Nucleus accumbens (tissue), 56 donors: ENCODE measurements at regions not wholly inside any gene's neighbourhood (a gene's known extent, or its start where the extent isn't known, plus 50 kb on each side); places are given as distances from the start of the nearest gene placed in this dataset.
A peak's percentile ranks its signal among the peaks of the same experiment; 100 is the strongest.
"Not testable (repeated sequence)": the region's sequence is repeated elsewhere in the genome, so short reads cannot be mapped to it uniquely, and the experiment has no call there.

Experiments
- DNase-seq, 56 donors: peaks; one replicate each; lab custom pipeline; 2025; lab: John Stamatoyannopoulos, UW

GRCh38 chr5:56666901-56667300 lies 148.4 kb upstream of the MAP3K1 start:
- DNase-seq = no peak

GRCh38 chr5:56665117-56665516 lies 150.2 kb upstream of the MAP3K1 start:
- DNase-seq = not testable (repeated sequence)

- no peak for DNase-seq
These were observed 151.3 kb upstream of the MAP3K1 start for GRCh38 chr5:56664025-56664424.

- DNase-seq = no peak
These were observed 151.8 kb upstream of the MAP3K1 start for GRCh38 chr5:56663523-56663922.

- DNase-seq = no peak
These were observed 152.5 kb upstream of the MAP3K1 start for GRCh38 chr5:56662893-56663292.

DNA sequence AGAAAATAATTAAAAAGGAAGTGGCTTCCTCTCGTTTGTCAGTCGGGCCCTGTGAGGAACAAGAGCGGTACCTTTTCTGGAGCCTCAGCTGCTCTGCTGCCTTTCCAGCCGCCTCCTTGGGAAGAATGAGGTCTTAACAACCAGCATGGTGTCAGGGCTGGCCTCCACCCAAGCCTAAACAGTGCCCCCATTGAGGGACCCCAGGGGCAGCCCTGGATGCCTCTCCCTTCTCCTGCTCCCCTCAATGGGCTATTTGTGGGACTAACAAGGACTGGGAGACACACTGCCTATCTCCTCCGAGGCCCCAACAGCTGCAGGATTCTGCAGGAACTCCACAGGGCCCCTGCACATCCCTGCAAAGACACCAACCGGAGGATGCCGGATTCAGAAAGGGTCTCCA lies 155.4 kb upstream of the MAP3K1 start:
- DNase-seq = peak in 55 of 56 donors; percentile 12 to 91 (median 76)

GRCh38 chr5:56658972-56659371 lies 156.4 kb upstream of the MAP3K1 start:
- DNase-seq = no peak

GRCh38 chr5:56656846-56657726 lies 158.3 kb upstream of the MAP3K1 start:
- DNase-seq = no peak

GRCh38 chr5:56651893-56652292 lies 163.5 kb upstream of the MAP3K1 start:
- no peak for DNase-seq

GRCh38 chr5:56650386-56650785 lies 165.0 kb upstream of the MAP3K1 start:
- DNase-seq = no peak

GRCh38 chr5:56649569-56649968 lies 165.8 kb upstream of the MAP3K1 start:
- DNase-seq = no peak

DNA sequence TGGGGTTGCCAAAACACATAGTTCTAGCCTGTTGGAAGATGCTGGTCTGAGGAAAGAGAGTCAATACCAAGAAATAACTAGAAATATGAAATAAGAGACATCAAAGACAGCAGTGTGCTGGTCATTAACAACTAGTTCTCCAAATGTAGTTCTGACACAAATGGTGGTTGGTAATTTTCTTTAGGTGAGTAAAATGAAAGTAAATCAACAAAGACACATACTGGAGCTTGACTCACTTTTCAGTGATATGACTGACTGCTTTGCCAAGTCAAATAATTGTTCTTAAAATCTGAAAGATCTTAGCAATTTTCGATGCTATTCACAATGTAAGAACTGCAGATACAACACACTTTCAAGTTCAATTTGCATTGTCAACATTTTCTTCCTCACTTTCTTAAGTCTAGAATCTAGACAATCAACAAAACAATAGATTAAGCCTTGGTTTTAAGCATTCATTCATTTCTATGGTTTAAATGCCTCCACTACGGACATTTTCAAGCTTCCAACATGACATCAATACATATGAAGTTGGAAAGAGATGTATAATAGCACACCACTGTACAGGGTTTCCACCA lies 166.8 kb upstream of the MAP3K1 start:
- no peak for DNase-seq

DNA sequence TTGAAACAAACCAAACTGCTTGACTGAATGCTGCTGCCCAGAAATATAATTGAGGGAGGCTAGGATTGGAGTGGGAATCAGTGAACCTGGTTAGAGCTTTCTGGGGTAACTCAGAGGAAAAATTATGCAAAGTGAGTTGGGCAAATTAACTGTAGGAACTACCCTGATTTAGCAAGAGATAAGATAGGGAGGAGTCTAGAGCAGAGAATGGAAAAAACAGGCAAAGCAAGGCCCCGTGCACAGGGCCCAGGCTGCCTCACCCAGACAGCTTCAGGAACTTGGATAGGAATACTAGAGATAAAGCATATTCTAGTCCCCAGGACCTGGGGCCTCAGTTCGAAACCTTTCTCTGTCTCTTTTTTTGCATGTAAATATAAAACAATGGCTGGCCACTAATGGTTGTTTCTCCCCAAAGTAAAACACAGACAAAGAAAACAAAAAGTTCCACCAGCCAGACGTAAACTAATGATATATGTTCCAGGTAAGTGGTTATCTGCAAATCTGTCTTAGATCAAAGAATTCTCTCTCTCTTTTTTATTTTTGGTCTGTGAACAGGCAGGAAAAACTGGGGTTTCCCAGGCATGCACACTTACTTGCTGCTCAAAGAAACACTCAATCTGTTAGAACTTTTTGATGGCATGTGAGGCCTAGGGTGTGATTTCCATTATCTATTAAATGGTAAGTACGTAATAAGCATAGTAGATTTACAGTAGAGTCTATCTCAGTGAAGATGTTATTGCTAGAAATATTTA lies 168.1 kb upstream of the MAP3K1 start:
- no peak for DNase-seq

DNA sequence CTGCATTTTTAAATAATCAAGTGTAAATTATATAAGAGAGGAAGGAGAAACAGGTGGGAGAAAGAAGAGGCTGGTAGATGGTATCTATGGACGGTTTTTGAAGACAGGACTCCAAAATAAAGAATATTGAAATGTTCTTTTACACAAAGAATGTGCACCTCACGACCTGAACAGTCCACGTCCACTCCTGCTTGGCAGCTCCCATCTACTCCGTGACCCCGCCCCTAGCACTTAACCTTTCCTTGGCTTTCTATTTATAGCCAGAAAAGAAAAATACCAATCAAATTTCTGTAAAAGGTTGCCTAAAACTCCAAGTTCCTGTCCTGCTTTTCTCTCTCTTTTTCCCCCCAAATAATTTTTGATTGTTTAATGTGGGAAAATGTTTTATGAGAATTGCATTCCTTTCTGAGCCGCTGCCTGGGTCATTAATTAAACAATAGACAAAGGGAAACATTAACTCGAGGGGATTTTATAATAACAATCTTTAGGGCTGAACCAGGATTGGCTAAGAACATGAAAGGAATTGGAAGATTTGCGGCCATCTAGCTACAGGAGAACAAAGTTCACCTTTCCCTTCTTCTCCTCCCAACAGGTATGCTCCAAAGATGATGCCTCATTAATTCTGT lies 173.6 kb upstream of the MAP3K1 start:
- DNase-seq = no peak

GRCh38 chr5:56640763-56641406 lies 174.5 kb upstream of the MAP3K1 start:
- peak in 8 of 56 donors; percentile 2 to 21 (median 6) for DNase-seq

DNA sequence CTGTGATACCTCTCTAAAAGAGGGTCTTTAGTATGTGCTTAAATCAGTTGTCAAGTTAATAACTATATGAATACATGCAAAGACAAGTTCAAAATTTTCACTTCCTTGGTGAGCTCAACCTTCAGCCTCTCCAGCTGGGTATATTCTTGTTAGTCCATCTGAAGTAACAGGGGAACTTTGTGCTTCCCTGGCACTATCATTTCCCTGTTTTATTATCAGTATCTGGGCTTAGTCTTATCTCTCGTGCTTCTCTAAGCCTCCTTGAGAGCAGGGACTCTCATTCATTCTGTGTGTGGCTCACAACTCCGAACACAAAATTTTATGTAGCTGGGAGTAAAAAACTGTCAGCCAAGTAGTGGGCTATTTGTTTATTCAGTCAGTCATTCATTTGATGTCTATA lies 175.9 kb upstream of the MAP3K1 start:
- DNase-seq = no peak

DNA sequence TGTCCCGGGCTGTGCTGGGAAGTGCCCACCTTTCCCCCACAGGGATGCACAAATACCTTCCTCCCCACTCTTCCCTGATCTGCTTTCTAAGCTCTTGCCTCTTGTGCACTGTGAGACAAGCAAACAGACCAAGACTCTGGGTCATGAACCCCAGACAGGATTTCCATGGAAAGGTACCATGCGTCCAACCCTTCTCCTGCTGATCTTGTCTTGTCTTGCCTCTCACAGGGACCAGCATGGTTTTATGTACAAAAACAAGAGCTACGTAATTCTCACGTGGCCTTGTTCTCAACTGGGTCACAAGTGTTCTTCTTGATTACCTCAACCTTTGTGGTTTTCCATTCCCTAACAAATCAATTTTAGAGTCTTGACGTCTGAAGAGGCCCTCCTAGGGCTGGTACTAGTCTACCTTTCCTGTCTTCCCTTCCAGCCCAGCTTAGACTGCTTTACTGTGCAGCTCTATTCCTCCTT lies 176.5 kb upstream of the MAP3K1 start:
- no peak for DNase-seq

DNA sequence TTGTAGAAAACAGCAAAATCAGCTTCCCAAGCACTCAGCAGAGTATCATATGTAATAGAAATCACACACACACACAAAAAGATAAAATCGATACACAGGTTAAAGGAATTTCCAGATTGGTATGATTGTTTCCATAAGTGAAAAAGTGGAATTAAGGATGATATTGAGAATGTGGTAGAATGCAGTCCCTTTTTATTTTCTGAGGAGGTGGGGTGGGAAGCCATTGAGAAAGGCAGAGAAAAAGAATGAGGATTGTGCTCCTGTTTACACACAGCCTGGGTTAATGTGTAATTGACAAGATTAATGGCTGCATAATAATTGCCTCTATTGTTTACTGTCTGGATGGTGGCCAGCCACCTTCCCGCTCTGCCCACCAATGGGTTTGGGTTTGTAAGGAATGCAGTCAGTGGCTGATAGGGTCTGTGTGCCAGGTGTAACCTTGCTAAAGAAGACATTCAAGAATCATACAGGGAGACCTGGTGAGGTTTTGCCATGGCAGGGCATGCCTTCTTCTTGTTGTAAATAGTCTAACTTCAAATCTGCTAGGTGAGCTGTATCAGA lies 177.2 kb upstream of the MAP3K1 start:
- no peak for DNase-seq

DNA sequence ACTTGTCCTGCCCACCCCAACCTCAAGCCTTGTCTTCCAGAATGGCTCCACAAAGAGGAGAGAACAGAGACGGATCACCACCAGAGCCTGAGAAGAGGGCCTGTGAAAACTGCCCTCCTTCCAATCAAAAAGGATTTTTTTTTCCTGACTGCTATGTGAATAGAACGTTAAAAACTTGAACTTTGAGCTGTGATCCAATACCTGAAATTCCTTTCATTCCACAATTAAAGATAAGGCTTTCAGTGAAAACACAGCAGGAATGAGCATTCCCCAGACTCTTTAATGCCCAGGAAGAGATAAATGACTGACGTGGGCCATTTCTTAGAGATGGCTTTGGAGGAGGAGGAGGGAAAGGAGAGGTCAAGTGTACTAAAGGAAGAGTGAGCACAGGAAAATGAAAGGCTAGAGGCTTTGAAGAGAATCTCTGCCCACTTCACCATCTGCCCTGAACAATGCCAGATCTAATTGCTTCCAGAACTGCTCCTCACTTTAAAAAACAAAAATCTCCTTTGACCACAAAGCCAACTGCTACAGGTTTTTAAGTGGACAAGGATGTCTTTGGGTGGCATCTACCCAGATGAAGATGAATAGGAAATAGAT lies 177.9 kb upstream of the MAP3K1 start:
- DNase-seq = no peak

DNA sequence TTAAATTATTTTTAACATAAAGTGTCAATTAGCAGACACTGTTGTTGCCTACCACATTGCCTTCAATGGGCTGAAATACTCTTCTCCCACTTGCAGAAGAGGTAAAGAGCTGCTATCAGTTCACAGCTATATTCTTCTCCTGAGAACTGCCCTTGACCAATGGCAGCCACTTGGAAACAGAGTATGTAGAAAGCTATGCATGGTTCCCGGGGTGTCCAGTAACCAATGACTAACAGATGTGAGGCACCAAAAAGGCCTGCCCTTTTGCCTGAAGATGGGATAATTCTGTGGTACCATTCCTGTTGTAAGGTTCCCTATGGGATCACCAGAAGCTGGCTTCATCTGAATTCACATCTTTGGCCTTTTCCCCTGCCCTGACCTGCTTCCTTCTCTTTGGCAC lies 181.4 kb upstream of the MAP3K1 start:
- no peak for DNase-seq
